ENCODE measurements at regions not wholly inside any gene's neighbourhood (a gene's known extent, or its start where the extent isn't known, plus 50 kb on each side); places are given as distances from the start of the nearest gene placed in this dataset.

DNA sequence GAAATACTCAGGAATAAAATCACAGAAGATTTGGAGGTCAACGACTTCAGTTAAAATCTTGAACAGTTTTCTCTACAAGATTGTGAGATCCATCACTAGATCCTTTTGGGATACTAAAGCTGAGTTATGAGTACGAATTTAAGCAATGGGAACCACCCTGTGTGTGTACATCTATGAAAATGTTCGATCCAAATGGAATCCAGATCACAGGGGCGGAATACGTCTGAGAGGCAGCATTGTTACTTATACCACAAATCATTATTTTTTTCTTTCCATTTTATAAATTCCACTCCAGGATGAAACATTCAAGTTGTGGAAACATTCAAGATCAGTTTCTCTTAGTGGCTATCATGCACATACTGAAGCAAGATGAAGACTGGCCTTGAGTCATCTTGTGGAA is 239.3 kb upstream of the PAPPA start:
- TF ChIP-seq EP300 (IDR thresholded peaks at IDR 0.05; ENCODE audit: borderline replicate concordance): no peak
- TF ChIP-seq YY1 (IDR thresholded peaks at IDR 0.05; ENCODE audit: low read depth): no peak
- no peak for TF ChIP-seq CEBPB (IDR thresholded peaks at IDR 0.05)
- TF ChIP-seq RAD21 (IDR thresholded peaks at IDR 0.05; ENCODE audit: low read depth): no peak
- TF ChIP-seq, protein P1, sequence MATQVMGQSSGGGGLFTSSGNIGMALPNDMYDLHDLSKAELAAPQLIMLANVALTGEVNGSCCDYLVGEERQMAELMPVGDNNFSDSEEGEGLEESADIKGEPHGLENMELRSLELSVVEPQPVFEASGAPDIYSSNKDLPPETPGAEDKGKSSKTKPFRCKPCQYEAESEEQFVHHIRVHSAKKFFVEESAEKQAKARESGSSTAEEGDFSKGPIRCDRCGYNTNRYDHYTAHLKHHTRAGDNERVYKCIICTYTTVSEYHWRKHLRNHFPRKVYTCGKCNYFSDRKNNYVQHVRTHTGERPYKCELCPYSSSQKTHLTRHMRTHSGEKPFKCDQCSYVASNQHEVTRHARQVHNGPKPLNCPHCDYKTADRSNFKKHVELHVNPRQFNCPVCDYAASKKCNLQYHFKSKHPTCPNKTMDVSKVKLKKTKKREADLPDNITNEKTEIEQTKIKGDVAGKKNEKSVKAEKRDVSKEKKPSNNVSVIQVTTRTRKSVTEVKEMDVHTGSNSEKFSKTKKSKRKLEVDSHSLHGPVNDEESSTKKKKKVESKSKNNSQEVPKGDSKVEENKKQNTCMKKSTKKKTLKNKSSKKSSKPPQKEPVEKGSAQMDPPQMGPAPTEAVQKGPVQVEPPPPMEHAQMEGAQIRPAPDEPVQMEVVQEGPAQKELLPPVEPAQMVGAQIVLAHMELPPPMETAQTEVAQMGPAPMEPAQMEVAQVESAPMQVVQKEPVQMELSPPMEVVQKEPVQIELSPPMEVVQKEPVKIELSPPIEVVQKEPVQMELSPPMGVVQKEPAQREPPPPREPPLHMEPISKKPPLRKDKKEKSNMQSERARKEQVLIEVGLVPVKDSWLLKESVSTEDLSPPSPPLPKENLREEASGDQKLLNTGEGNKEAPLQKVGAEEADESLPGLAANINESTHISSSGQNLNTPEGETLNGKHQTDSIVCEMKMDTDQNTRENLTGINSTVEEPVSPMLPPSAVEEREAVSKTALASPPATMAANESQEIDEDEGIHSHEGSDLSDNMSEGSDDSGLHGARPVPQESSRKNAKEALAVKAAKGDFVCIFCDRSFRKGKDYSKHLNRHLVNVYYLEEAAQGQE (IDR thresholded peaks at IDR 0.05; ENCODE audit: low read depth): no peak
- no peak for TF ChIP-seq TEAD4 (IDR thresholded peaks at IDR 0.05)
- TF ChIP-seq TAF1 (IDR thresholded peaks at IDR 0.05; ENCODE audit: low read depth): no peak

DNA sequence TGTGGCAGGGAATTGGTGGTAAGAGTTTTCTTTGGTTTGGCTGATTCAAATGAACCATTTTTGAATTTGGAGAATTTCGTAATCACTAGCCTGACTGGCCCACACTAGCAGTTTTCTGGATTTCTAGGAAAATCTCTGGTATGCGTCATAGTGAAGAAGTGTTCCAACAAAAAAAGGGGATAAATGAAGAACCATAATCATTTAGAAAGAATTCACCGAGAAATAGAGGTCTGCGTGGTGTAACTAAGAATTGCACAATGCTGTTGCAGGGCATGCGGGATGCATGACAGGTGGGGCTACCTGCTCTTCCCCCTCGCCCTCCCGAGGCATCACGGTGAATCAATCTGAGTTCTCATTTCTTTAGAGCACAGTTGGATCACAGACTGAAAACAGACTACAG is 232.3 kb upstream of the PAPPA start:
- TF ChIP-seq EP300 (IDR thresholded peaks at IDR 0.05; ENCODE audit: borderline replicate concordance) (no peak), EGR1 (IDR thresholded peaks at IDR 0.05) (no peak), TCF12 (IDR thresholded peaks at IDR 0.05; ENCODE audit: low read depth) (no peak), YY1 (IDR thresholded peaks at IDR 0.05; ENCODE audit: low read depth) (no peak)

DNA sequence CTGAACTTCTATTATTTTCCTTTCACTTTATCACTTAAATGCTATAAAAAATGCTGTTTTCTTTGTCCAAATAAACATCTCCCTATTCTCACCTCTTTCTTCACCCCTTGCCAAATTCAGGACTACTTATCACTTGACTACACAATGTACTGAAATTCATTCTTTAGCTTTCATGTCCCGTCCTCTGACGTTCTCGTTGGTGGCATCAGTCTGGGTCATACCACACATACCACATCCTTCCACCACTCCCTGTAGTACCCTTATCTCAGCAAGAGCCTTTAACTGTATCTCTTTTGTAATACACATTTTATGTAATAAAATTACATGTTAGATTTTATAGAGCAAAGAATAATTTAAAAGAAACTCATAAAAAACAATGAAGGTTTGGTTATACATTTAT is 231.1 kb upstream of the PAPPA start:
- TF ChIP-seq YY1 (IDR thresholded peaks at IDR 0.05; ENCODE audit: low read depth): no peak
- TF ChIP-seq RAD21 (IDR thresholded peaks at IDR 0.05; ENCODE audit: low read depth): no peak

DNA sequence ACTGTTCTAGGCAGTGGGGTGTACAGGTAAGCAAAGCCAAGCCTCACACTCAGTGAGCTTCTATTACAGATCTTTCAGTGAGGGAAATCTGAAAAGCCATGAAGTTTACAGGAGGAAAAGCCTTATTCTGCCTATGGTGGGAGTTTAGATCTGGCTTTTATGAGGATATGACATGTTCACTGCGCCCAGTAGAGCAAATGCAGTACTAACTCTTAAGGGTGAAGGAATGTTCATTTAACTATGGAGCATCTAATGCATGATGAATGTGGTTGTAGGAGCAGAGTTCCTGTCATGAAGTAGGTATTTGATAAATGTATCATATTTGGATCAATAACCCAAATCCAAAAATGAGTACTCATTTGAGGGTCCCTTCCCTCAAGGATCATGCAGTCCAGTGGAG is 230.2 kb upstream of the PAPPA start:
- no peak for TF ChIP-seq EP300 (IDR thresholded peaks at IDR 0.05; ENCODE audit: borderline replicate concordance)
- TF ChIP-seq CREB1 (IDR thresholded peaks at IDR 0.05; ENCODE audit: low read depth): no peak
- TF ChIP-seq YY1 (IDR thresholded peaks at IDR 0.05; ENCODE audit: low read depth): no peak

DNA sequence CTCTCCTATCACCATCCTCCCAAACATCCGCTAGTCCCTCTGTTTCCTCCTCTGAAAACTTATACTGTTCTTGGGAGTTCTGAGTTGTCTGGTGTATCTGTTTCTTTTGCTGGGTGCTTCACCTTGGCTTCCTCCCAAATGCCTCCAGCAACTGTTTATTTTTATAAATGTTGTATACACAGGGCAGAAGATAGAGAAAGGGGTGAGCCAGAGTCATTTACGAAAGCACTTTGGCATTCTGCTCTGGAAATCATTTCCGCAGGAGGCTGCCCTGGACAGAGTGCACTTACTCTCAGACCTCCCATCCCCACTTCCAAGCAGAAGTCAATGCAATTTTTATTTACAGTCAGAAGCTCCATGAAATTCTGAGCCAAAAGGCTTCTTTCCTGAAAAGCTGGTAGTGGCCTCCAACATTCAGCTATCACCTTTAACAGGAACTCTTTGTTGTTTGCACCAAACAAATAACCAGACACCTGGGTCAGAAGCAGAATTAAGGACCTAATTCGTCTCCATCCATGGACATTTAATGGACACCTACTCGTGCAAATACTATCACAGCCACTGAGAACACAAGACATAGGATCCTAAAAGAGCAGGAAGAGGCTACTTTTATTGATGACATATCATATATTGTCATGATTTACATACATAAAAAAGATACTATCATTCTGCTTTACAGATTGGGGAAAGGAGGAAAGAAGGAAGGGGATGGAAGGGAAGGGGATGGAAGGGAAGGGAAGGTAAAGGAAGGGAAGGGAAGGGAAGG is 229.5 kb upstream of the PAPPA start:
- TF ChIP-seq, protein P2, sequence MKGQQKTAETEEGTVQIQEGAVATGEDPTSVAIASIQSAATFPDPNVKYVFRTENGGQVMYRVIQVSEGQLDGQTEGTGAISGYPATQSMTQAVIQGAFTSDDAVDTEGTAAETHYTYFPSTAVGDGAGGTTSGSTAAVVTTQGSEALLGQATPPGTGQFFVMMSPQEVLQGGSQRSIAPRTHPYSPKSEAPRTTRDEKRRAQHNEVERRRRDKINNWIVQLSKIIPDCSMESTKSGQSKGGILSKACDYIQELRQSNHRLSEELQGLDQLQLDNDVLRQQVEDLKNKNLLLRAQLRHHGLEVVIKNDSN (IDR thresholded peaks at IDR 0.05): no peak
- TF ChIP-seq EGR1 (IDR thresholded peaks at IDR 0.05): no peak
- TF ChIP-seq TEAD4 (IDR thresholded peaks at IDR 0.05): no peak
- TF ChIP-seq EP300 (IDR thresholded peaks at IDR 0.05; ENCODE audit: borderline replicate concordance): no peak
- no peak for TF ChIP-seq ZBTB7A (IDR thresholded peaks at IDR 0.05; ENCODE audit: low read depth)

DNA sequence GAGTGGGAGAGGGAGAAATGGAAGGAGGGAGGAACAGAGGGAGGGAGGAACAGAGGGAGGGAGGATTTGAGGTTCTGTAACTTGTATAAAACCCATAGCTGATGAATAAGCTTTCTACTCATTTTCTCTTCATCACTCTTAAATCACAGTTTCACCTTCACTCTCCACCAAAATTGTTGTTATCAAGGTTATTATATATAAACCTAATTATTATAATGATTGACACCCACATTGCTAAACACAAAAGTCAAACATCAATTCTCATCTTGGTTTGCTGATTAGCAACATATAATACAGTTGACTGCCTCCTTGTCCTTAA is 229.0 kb upstream of the PAPPA start:
- TF ChIP-seq FOXM1 (IDR thresholded peaks at IDR 0.05; ENCODE audit: borderline replicate concordance, low read depth): no peak
- TF ChIP-seq EP300 (IDR thresholded peaks at IDR 0.05; ENCODE audit: borderline replicate concordance): no peak
- no peak for TF ChIP-seq EGR1 (IDR thresholded peaks at IDR 0.05)
- TF ChIP-seq, protein P2 (IDR thresholded peaks at IDR 0.05): no peak
- no peak for TF ChIP-seq YY1 (IDR thresholded peaks at IDR 0.05; ENCODE audit: low read depth)
- TF ChIP-seq ZBTB7A (IDR thresholded peaks at IDR 0.05; ENCODE audit: low read depth): no peak
- TF ChIP-seq, protein P3, sequence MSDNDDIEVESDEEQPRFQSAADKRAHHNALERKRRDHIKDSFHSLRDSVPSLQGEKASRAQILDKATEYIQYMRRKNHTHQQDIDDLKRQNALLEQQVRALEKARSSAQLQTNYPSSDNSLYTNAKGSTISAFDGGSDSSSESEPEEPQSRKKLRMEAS (IDR thresholded peaks at IDR 0.05): no peak
- TF ChIP-seq CEBPB (IDR thresholded peaks at IDR 0.05): no peak
- no peak for TF ChIP-seq CREB1 (IDR thresholded peaks at IDR 0.05; ENCODE audit: low read depth)
- TF ChIP-seq TAF1 (IDR thresholded peaks at IDR 0.05; ENCODE audit: low read depth): no peak
- no peak for TF ChIP-seq NFIC (IDR thresholded peaks at IDR 0.05)
- no peak for TF ChIP-seq TCF12 (IDR thresholded peaks at IDR 0.05; ENCODE audit: low read depth)
- no peak for TF ChIP-seq TEAD4 (IDR thresholded peaks at IDR 0.05)
- TF ChIP-seq RAD21 (IDR thresholded peaks at IDR 0.05; ENCODE audit: low read depth): no peak
- TF ChIP-seq, protein P1 (IDR thresholded peaks at IDR 0.05; ENCODE audit: low read depth): no peak

DNA sequence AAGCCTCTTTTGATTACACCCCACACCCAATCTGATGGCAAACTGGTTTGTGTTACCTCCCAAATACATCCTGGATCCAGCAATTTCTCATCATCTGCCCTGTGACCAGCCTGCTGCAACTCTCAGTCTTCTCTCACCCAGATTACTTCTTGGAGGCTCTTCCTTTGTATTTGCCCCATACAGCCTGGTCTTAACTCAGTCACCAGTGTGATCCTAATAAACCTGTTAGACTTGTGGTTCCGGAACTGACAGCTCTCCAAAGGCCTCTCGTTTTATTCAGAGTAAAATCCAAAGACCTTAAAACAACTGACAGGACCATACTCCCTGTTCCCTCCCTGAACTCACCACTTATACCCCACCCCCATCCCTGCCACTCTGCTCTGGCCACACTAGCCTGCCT is 228.2 kb upstream of the PAPPA start:
- TF ChIP-seq EGR1 (IDR thresholded peaks at IDR 0.05) (no peak), NFIC (IDR thresholded peaks at IDR 0.05) (no peak), TAF1 (IDR thresholded peaks at IDR 0.05; ENCODE audit: low read depth) (no peak), EP300 (IDR thresholded peaks at IDR 0.05; ENCODE audit: borderline replicate concordance) (no peak), ZBTB7A (IDR thresholded peaks at IDR 0.05; ENCODE audit: low read depth) (no peak), FOXM1 (IDR thresholded peaks at IDR 0.05; ENCODE audit: borderline replicate concordance, low read depth) (no peak)
